Neutrophil (primary cell): ENCODE measurements at regions not wholly inside any gene's neighbourhood (a gene's known extent, or its start where the extent isn't known, plus 50 kb on each side); places are given as distances from the start of the nearest gene placed in this dataset.

Experiments used
- H3K27ac ChIP-seq: fragments of 200-600 bp; sonication (generic); 2 replicates; pipeline ENCODE4 v1.5.1; 2016; ENCODE audit warnings: mild to moderate bottlenecking, moderate library complexity
- H3K27me3 ChIP-seq: fragments of 200-600 bp; sonication (generic); 2 replicates; pipeline ENCODE4 v1.6.0; 2016; ENCODE audit warnings: mild to moderate bottlenecking
- H3K36me3 ChIP-seq: fragments of 200-600 bp; sonication (generic); 2 replicates; pipeline ENCODE4 v1.5.1; 2017
- H3K4me1 ChIP-seq, 2 experiments: fragments of 200-600 bp in 1 of 2; sonication (generic) in 1 of 2; 1 replicate in 1 of 2; 2 replicates in 1 of 2; pipeline versions ENCODE4 v1.5.1 to v1.6.1; 2013 to 2016; ENCODE audit warnings: low read depth in 1 of 2, low read length in 1 of 2, mild to moderate bottlenecking in 1 of 2, moderate library complexity in 1 of 2; ENCODE audit not compliant: control insufficient read depth in 1 of 2, insufficient read depth in 1 of 2
- H3K4me3 ChIP-seq, 2 experiments: fragments of 200-600 bp in 1 of 2; sonication (generic) in 1 of 2; 1 replicate in 1 of 2; 2 replicates in 1 of 2; pipeline ENCODE4 v1.5.1; 2013 to 2016; ENCODE audit warnings: low read depth in 1 of 2, low read length in 1 of 2, mild to moderate bottlenecking in 1 of 2, moderate library complexity in 1 of 2
- H3K9me3 ChIP-seq: fragments of 200-600 bp; sonication (generic); 2 replicates; pipeline ENCODE4 v1.5.1; 2016
- CTCF ChIP-seq: fragments of 200-600 bp; sonication (generic); IDR thresholded peaks from 2 replicates; pipeline ENCODE4 v1.5.1; 2016; ENCODE audit warnings: antibody characterized with exemption

GRCh38 chr3:41041899-41042298, 157.4 kb upstream of the CTNNB1 start:
- Histone ChIP-seq H3K36me3 (no peaks in the 10 kb centered on the region), H3K9me3 (no peaks in the 10 kb centered on the region), H3K27ac (no peak overlapping the region), H3K4me3 (no peak overlapping the region), H3K4me1 (no peaks in the 10 kb centered on the region), H3K27me3 (no peaks in the 10 kb centered on the region)
- no peak for TF ChIP-seq CTCF

- Histone ChIP-seq H3K4me1 (no peaks in the 10 kb centered on the region), H3K9me3 (no peaks in the 10 kb centered on the region), H3K36me3 (no peaks in the 10 kb centered on the region), H3K27ac (no peak overlapping the region), H3K27me3 (no peaks in the 10 kb centered on the region), H3K4me3 (no peak overlapping the region)
- no peak for TF ChIP-seq CTCF
These were observed 154.8 kb upstream of the CTNNB1 start for GRCh38 chr3:41044523-41044922.

- no peak for TF ChIP-seq CTCF
These were observed 153.8 kb upstream of the CTNNB1 start for GRCh38 chr3:41045491-41045890.

GRCh38 chr3:41050144-41050543, 149.2 kb upstream of the CTNNB1 start:
- no peak overlapping the region for H3K27ac ChIP-seq
- H3K27me3 ChIP-seq = no peaks in the 10 kb centered on the region
- no peak for TF ChIP-seq CTCF
- no peaks in the 10 kb centered on the region for H3K9me3 ChIP-seq
- no peaks in the 10 kb centered on the region for H3K4me1 ChIP-seq
- no peak overlapping the region for H3K4me3 ChIP-seq
- no peaks in the 10 kb centered on the region for H3K36me3 ChIP-seq

More at GRCh38 chr3:41045491-41045890, 153.8 kb upstream of the CTNNB1 start:
- no peak overlapping the region for H3K4me3 ChIP-seq
- H3K4me1 ChIP-seq = no peaks in the 10 kb centered on the region
- H3K27me3 ChIP-seq = no peaks in the 10 kb centered on the region
- H3K27ac ChIP-seq = no peak overlapping the region
- H3K36me3 ChIP-seq = no peaks in the 10 kb centered on the region
- H3K9me3 ChIP-seq = no peaks in the 10 kb centered on the region

- no peak for TF ChIP-seq CTCF
- Histone ChIP-seq H3K27me3 (no peaks in the 10 kb centered on the region), H3K36me3 (no peaks in the 10 kb centered on the region)
These were observed 146.1 kb upstream of the CTNNB1 start for GRCh38 chr3:41053220-41053619.

GRCh38 chr3:41060106-41060505, 139.2 kb upstream of the CTNNB1 start:
- H3K36me3 ChIP-seq = no peaks in the 10 kb centered on the region
- TF ChIP-seq CTCF = no peak
- H3K4me1 ChIP-seq = no peaks in the 10 kb centered on the region
- H3K4me3 ChIP-seq = no peak overlapping the region
- H3K9me3 ChIP-seq = no peaks in the 10 kb centered on the region
- H3K27me3 ChIP-seq = no peaks in the 10 kb centered on the region
- no peak overlapping the region for H3K27ac ChIP-seq

More at GRCh38 chr3:41053220-41053619, 146.1 kb upstream of the CTNNB1 start:
- H3K9me3 ChIP-seq = no peaks in the 10 kb centered on the region
- no peaks in the 10 kb centered on the region for H3K4me1 ChIP-seq
- H3K4me3 ChIP-seq = no peak overlapping the region
- no peak overlapping the region for H3K27ac ChIP-seq
